ENCODE measurements at regions not wholly inside any gene's neighbourhood (a gene's known extent, or its start where the extent isn't known, plus 50 kb on each side); places are given as distances from the start of the nearest gene placed in this dataset.

- Mint-ChIP-seq H3K27ac (no peak overlapping the region), H3K4me1 (no peaks in the 10 kb centered on the region), H3K27me3 (peaks cover 2% of the 10 kb centered on the region), H3K4me3 (no peak overlapping the region), H3K36me3 (ENCODE audit: low read depth) (no peaks in the 10 kb centered on the region), H3K9me3 (no peaks in the 10 kb centered on the region)
- no peak for DNase-seq
- no peak for ATAC-seq
Measured at GRCh38 chr3:34277110-34277509, 478.7 kb downstream of the PDCD6IP start.

- no peaks in the 10 kb centered on the region for H3K9me3 Mint-ChIP-seq
- H3K4me1 Mint-ChIP-seq = no peaks in the 10 kb centered on the region
- ATAC-seq = no peak
- H3K27me3 Mint-ChIP-seq = peaks cover 4% of the 10 kb centered on the region
- H3K27ac Mint-ChIP-seq = no peak overlapping the region
- no peak overlapping the region for H3K4me3 Mint-ChIP-seq
- no peaks in the 10 kb centered on the region for H3K36me3 Mint-ChIP-seq (ENCODE audit: low read depth)
- DNase-seq = no peak
Measured at GRCh38 chr3:34279901-34280300, 481.5 kb downstream of the PDCD6IP start.

DNA sequence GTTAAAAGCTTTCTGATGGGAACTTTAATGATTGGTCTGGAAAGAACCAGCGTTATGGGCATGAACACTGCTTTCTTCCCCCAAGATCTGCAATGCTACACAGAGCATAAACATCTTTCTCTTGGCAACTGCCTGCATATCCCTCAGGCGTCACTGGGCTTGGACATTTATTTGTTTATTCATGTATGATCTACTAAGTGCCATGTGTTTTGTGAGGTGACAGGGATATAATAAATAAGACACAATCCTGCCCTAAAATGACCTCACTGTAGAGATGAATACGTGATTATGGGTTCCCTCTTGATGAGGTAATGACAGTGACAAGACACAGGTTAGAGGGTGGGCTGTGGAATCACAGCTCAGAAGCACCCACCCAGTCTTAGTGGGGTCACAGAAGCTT lies 485.3 kb downstream of the PDCD6IP start:
- DNase-seq = no peak
- Mint-ChIP-seq H3K27ac (no peak overlapping the region), H3K4me1 (no peaks in the 10 kb centered on the region), H3K36me3 (ENCODE audit: low read depth) (no peaks in the 10 kb centered on the region), H3K4me3 (no peak overlapping the region), H3K27me3 (peaks cover 2% of the 10 kb centered on the region), H3K9me3 (no peaks in the 10 kb centered on the region)
- no peak for ATAC-seq

- Mint-ChIP-seq H3K9me3 (no peaks in the 10 kb centered on the region), H3K4me3 (no peak overlapping the region), H3K27me3 (peaks cover 2% of the 10 kb centered on the region), H3K36me3 (ENCODE audit: low read depth) (no peaks in the 10 kb centered on the region), H3K27ac (no peak overlapping the region), H3K4me1 (no peaks in the 10 kb centered on the region)
- no peak for DNase-seq
- ATAC-seq = no peak
Measured at GRCh38 chr3:34284959-34285826, 486.8 kb downstream of the PDCD6IP start.

DNA sequence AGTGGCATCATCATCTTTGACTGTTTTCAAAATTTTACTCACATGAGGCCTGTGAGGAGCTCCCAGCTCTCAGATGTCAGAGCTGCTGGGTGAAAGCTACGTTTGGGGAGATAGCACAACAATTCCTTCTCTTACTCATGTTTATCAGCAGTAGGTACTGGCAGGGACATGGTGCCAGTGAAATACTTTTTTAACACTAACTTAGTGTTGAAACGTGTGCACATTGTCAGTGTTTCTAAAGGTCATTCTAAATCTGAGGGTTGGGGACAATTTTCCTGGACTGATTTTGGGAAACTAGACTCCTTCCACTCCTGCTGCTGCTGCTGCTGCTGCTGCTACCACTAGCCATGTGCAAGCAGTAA lies 487.4 kb downstream of the PDCD6IP start:
- peaks cover 2% of the 10 kb centered on the region for H3K27me3 Mint-ChIP-seq
- no peak for ATAC-seq
- no peak for DNase-seq
- no peaks in the 10 kb centered on the region for H3K9me3 Mint-ChIP-seq
- H3K4me3 Mint-ChIP-seq = no peak overlapping the region
- H3K27ac Mint-ChIP-seq = no peak overlapping the region
- H3K36me3 Mint-ChIP-seq (ENCODE audit: low read depth) = no peaks in the 10 kb centered on the region
- H3K4me1 Mint-ChIP-seq = no peaks in the 10 kb centered on the region

- no peaks in the 10 kb centered on the region for H3K36me3 Mint-ChIP-seq (ENCODE audit: low read depth)
- ATAC-seq (no peak), DNase-seq (no peak)
- H3K4me1 Mint-ChIP-seq = no peaks in the 10 kb centered on the region
- no peaks in the 10 kb centered on the region for H3K27me3 Mint-ChIP-seq
- no peaks in the 10 kb centered on the region for H3K9me3 Mint-ChIP-seq
- no peak overlapping the region for H3K4me3 Mint-ChIP-seq
- no peak overlapping the region for H3K27ac Mint-ChIP-seq
Measured at GRCh38 chr3:34292605-34293300, 494.3 kb downstream of the PDCD6IP start.

DNA sequence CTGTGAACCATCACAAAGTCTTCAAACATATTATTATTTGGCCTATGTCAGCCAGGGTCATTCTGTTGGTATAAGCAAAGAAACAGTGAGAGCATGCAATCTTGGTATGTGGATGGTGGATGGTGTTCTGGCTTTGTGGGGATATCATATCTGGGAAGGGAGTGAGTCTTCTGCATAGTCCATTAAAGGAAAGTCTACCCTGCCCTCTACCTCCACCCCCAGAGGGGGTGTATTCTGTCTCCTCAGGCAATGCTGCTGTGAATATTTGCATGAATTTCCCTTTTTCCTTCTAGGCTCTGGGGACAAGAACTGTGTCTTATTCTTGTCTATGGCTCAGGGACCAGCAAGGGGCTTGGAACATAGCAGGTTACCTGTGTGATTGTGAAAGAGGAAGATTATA lies 495.8 kb downstream of the PDCD6IP start:
- H3K9me3 Mint-ChIP-seq = no peaks in the 10 kb centered on the region
- no peak overlapping the region for H3K4me3 Mint-ChIP-seq
- H3K27ac Mint-ChIP-seq = no peak overlapping the region
- no peaks in the 10 kb centered on the region for H3K27me3 Mint-ChIP-seq
- no peaks in the 10 kb centered on the region for H3K4me1 Mint-ChIP-seq
- H3K36me3 Mint-ChIP-seq (ENCODE audit: low read depth) = no peaks in the 10 kb centered on the region
- ATAC-seq (no peak), DNase-seq (no peak)

DNA sequence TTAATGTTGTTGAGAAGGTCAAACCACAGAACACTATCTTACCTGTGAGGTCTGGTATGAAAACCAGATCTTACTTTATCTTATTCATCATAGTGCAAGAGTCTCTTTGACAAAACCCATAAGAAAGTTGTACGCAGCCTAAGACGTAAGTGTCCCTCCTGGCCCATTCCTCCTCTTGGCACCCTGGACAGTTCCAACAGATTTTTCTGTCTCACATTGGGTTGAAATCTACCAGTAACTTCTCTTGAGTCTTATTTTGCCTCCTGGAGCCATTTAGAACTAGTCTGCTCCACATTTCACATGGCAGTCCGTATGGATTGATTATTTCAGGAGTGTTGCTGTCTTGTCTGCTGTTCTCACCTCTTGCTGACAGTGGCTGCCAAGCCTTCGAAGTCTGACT lies 498.4 kb downstream of the PDCD6IP start:
- no peaks in the 10 kb centered on the region for H3K36me3 Mint-ChIP-seq (ENCODE audit: low read depth)
- ATAC-seq (no peak), DNase-seq (no peak)
- H3K27me3 Mint-ChIP-seq = no peaks in the 10 kb centered on the region
- H3K4me3 Mint-ChIP-seq = no peak overlapping the region
- no peaks in the 10 kb centered on the region for H3K4me1 Mint-ChIP-seq
- H3K27ac Mint-ChIP-seq = no peak overlapping the region
- H3K9me3 Mint-ChIP-seq = no peaks in the 10 kb centered on the region

DNA sequence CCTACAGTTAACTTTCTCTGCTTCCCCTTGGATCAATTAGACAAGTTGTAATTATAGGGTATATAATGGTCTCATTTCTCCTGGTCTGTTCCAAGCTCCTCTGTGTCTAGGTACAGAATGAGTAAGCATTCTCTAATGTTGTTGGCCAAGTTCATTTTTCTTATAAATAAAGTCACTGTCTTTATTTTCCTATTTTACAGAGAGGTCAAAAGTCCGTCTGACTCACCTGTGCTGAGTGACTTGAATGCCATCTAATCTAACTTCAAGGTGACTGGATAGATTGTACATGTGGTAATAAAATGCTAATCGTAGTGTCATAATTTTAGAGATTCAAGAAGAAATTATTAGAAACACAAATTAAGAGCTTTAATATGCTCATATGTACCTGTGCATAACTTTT lies 500.2 kb downstream of the PDCD6IP start:
- no peaks in the 10 kb centered on the region for H3K36me3 Mint-ChIP-seq (ENCODE audit: low read depth)
- no peaks in the 10 kb centered on the region for H3K27me3 Mint-ChIP-seq
- no peaks in the 10 kb centered on the region for H3K4me1 Mint-ChIP-seq
- ATAC-seq (no peak), DNase-seq (no peak)
- no peak overlapping the region for H3K4me3 Mint-ChIP-seq
- H3K27ac Mint-ChIP-seq = no peak overlapping the region
- H3K9me3 Mint-ChIP-seq = no peaks in the 10 kb centered on the region

- Mint-ChIP-seq H3K4me3 (no peak overlapping the region), H3K27ac (no peak overlapping the region), H3K36me3 (ENCODE audit: low read depth) (no peaks in the 10 kb centered on the region), H3K27me3 (no peaks in the 10 kb centered on the region), H3K4me1 (no peaks in the 10 kb centered on the region), H3K9me3 (no peaks in the 10 kb centered on the region)
- DNase-seq (no peak), ATAC-seq (no peak)
Measured at GRCh38 chr3:34300621-34301020, 502.2 kb downstream of the PDCD6IP start.

GRCh38 chr3:34301313-34301712 lies 502.9 kb downstream of the PDCD6IP start:
- Mint-ChIP-seq H3K9me3 (no peaks in the 10 kb centered on the region), H3K27me3 (no peaks in the 10 kb centered on the region), H3K4me1 (no peaks in the 10 kb centered on the region), H3K4me3 (no peak overlapping the region), H3K27ac (no peak overlapping the region), H3K36me3 (ENCODE audit: low read depth) (no peaks in the 10 kb centered on the region)
- DNase-seq (no peak), ATAC-seq (no peak)

DNA sequence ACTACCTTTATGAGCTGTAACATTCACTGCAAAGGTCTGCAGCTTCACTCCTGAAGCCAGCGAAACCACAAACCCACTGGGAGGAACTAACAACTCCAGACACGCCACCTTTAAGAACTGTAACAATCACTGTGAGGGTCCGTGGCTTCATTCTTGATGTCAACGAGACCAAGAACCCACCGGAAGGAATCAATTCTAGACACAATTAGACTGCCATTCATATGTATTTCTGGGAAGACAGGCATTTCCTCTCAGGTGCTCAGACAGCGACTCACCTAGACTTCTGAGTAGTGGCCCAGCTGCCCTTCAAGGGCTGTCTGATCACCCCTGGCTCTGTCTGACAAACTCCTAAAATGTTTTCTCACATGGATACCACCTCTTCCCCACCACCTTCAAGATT lies 506.8 kb downstream of the PDCD6IP start:
- ATAC-seq (no peak), DNase-seq (no peak)
- H3K27ac Mint-ChIP-seq = no peak overlapping the region

DNA sequence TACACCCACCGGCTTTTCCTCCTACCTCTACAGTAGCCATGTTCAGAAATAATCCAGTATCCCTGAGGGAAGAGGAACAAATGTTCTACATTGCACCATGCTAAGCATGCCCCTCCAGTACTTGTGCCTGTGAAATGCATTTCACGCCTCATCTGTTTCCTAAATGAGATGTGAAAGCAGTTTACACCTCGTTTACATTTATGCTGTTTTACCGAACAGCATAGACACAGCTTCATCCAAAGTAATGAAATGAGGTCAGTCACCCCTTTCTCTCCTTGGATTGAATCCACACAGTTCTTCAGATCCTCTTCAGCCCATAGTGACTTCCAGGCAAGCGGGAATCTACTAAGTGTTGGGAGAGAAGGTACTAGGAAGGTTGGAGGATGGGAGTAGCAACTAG lies 514.3 kb downstream of the PDCD6IP start:
- ATAC-seq (no peak), DNase-seq (no peak)
- no peaks in the 10 kb centered on the region for H3K27me3 Mint-ChIP-seq
- H3K9me3 Mint-ChIP-seq = peaks cover 7% of the 10 kb centered on the region
- no peaks in the 10 kb centered on the region for H3K4me1 Mint-ChIP-seq
- no peak overlapping the region for H3K4me3 Mint-ChIP-seq
- no peak overlapping the region for H3K27ac Mint-ChIP-seq
- no peaks in the 10 kb centered on the region for H3K36me3 Mint-ChIP-seq (ENCODE audit: low read depth)

More for the DNA sequence above, 506.8 kb downstream of the PDCD6IP start:
- no peaks in the 10 kb centered on the region for H3K36me3 Mint-ChIP-seq (ENCODE audit: low read depth)
- H3K4me3 Mint-ChIP-seq = no peak overlapping the region
- no peaks in the 10 kb centered on the region for H3K27me3 Mint-ChIP-seq
- peaks cover 7% of the 10 kb centered on the region for H3K9me3 Mint-ChIP-seq
- no peaks in the 10 kb centered on the region for H3K4me1 Mint-ChIP-seq

DNA sequence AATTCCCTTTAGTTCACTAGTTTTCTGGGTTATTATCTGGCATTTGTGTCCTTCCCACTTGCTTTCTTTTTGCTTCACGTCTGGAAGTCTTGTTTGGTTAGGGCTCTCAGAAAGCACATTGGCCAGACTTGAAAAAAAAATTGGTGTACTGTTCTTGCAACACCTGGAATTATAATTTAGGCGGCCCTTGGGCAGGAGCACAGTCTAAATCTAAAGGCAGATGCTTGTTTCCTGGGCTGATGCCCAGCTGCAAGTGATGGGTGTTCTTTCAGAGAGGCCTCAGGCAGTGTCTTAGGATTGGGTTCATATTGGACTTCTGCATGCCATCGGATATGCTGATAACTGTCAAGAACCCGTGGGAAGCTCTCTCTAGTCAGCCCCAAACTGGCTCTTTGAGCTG lies 521.5 kb downstream of the PDCD6IP start:
- Mint-ChIP-seq H3K27me3 (no peaks in the 10 kb centered on the region), H3K9me3 (peaks cover 7% of the 10 kb centered on the region), H3K4me1 (no peaks in the 10 kb centered on the region), H3K36me3 (ENCODE audit: low read depth) (no peaks in the 10 kb centered on the region), H3K27ac (no peak overlapping the region), H3K4me3 (no peak overlapping the region)
- ATAC-seq (no peak), DNase-seq (no peak)

GRCh38 chr3:34323517-34323916 lies 525.1 kb downstream of the PDCD6IP start:
- ATAC-seq = no peak
- H3K27ac Mint-ChIP-seq = no peak overlapping the region
- H3K4me3 Mint-ChIP-seq = no peak overlapping the region

More at GRCh38 chr3:34323517-34323916, 525.1 kb downstream of the PDCD6IP start:
- H3K27me3 Mint-ChIP-seq = no peaks in the 10 kb centered on the region
- no peak for DNase-seq
- H3K9me3 Mint-ChIP-seq = no peaks in the 10 kb centered on the region
- no peaks in the 10 kb centered on the region for H3K4me1 Mint-ChIP-seq
- no peaks in the 10 kb centered on the region for H3K36me3 Mint-ChIP-seq (ENCODE audit: low read depth)

Data from activated naive CD8-positive, alpha-beta T cell treated with anti-CD3 and anti-CD28 coated beads, Interleukin-2, amount 50 U/mL, for 24 hours (primary cell).